Astrocyte of the hippocampus (primary cell): ENCODE measurements at regions not wholly inside any gene's neighbourhood (a gene's known extent, or its start where the extent isn't known, plus 50 kb on each side); places are given as distances from the start of the nearest gene placed in this dataset.
"Not testable (repeated sequence)": the region's sequence is repeated elsewhere in the genome, so short reads cannot be mapped to it uniquely, and the experiment has no call there.

Source experiments
- DNase-seq: peaks from one replicate; pipeline ENCODE4 v3.0.0; 2011; ENCODE audit warnings: low read depth, low spot score

DNA sequence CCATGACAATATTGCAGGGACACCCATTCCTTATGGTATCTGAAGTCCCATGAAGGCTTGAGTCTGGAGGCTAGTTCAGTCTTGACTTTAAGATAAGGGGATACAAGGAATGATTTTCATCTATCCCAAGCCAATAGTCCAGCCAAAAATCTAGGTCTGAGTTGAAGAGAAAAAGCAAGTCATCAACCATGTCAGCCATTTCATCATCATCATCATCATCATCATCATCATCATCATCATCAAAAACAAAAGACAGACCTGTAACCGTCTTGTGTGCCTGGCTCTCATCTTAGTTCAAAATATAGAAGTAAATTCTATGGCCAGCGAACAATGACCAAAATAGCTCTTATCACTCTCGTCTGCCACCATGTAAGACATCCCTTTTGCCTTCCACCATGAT, 59.5 kb upstream of the FAM90A26 start:
- not testable (repeated sequence) for DNase-seq

GRCh38 chr4:9103148-9103524, 67.1 kb upstream of the FAM90A26 start:
- not testable (repeated sequence) for DNase-seq

GRCh38 chr4:9102471-9103147, 67.6 kb upstream of the FAM90A26 start:
- DNase-seq = not testable (repeated sequence)

- DNase-seq = not testable (repeated sequence)
These were observed 73.9 kb upstream of the FAM90A26 start for GRCh38 chr4:9096330-9096729.

DNA sequence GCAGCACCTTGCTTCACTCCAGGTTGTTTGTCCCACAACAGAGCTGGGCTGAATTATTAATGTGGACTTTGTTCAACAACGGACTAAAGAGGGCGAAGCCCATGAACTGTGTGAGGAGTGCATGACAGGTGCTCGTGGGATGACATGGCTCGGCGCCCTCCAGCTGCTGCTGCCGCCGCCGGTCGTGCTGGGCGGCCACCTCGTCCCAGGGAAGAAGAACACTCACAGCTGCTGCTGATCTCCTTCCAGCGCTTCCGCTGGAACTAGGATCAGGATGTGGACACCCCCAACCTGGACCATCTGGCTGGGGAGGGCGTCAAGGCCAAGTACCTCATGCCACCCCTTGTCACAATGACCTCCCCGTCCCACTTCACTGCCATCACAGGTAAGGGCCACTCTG, 91.4 kb upstream of the FAM90A26 start:
- not testable (repeated sequence) for DNase-seq

DNA sequence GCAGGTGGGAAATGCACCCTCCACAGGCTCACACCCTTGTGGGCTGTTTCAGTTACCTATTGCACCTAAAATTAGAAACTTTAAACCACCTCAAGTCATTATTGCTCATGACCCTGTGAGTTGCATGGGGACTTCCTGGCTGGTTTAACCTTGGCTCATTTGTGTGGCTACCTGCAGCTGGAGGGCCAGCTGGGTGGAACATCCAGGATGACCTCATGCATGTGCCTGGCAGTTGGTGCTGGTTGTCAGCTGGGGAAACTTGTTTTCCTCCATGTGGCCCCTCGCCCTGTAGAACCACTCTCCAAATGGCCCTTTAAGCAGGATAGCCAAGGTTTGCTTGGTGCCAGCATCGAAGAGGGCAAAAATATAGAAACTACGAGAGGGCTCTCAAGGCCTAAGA, 93.2 kb upstream of the FAM90A26 start:
- not testable (repeated sequence) for DNase-seq

DNA sequence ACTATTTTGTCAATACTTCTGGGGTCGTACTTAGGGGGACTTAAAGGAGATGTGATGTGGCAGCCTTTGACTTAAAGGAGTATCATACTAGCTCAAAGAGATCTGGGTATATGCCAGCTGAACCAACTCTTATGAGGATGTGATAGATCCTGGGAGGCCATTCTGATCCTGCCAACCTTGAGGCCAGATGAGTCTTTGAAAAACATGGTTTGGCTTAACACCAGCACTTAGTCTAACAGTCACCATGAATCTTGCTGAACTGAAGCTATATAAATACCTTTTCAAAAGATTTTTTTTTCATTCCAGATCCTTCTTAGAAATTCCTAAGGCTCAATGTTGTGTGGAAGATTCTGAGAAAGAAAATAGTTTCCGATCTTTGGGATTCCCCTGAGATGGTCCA, 93.7 kb upstream of the FAM90A26 start:
- not testable (repeated sequence) for DNase-seq

DNA sequence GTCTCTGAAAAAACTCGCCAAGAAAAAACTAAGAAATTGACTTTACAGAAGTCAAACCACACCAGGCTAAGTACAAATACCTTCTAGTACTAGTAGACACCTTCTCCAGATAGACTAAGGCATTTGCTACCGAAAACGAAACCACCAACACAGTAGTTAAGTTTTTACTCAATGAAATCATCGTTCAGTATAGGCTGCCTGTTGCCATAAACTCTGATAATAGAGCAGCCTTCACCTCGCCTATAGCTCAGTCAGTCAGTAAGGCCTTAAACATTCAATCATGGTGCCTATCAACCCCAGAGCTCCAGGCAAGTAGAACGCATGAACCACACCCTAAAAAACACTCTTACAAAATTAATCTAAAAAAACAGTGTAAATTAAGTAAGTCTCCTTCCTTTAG, 96.8 kb upstream of the FAM90A26 start:
- DNase-seq = not testable (repeated sequence)

- DNase-seq = not testable (repeated sequence)
These were observed 97.5 kb upstream of the FAM90A26 start for GRCh38 chr4:9072521-9073220.

DNA sequence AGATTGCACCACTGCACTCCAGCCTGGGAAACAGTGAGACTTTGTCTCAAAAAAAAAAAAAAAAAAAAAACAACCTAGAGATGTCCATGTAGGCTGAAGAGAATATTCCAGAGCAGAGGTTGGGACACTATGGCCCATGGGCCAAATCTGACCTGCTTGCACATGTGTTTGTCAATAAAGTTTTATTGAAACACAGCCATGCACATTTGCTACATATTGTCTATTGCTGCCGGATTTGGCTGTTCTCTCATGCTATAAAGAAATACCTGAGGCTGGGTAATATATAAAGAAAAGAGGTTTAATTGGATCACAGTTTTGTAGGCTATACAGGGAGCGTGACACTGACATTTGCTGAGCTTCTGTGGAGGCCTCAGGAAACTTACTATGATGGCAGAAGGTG, 102.3 kb upstream of the FAM90A26 start:
- DNase-seq = not testable (repeated sequence)

- not testable (repeated sequence) for DNase-seq
These were observed 106.6 kb upstream of the FAM90A26 start for GRCh38 chr4:9063612-9064011.

GRCh38 chr4:9024866-9025265, 145.3 kb upstream of the FAM90A26 start:
- DNase-seq = not testable (repeated sequence)

DNA sequence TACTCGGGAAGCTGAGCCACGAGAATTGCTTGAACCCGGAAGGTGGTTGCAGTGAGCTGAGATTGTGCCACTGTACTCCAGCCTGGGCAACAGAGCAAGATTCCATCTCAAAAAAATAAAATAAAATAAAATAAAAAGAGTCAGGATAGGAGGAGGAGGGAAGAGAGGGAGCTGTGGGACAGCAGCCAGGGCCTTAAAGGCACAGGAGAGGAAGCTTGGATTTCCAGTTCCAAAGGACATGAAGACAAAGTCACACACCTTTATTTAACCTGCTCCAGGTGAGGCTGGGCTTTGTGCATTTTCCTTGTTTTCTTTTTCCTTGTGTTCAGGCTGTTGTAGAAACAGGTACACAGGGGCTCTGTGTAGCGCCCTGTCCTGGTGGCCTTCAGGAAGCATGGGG, 138.2 kb upstream of the HMX1 start:
- DNase-seq = not testable (repeated sequence)

DNA sequence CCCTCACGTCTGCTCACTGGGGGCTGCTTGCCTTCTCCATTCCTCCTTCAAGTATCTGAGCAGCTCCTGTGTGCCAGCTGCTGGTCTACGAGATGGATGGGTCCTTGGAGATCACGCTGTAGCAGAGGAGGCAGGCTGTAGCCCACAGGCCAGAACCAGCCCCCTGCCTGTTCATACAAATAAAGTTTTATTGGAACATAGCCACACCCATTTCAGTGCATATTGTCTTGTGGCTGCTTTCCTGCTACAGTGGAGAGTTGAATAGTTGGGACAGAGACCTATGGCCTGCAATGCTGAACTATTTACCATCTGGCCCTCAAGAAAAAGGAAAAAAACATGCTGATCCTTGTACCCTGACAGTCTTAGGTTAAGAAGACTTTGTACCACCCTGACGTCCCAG, 136.8 kb upstream of the HMX1 start:
- not testable (repeated sequence) for DNase-seq

GRCh38 chr4:9001153-9001552, 129.5 kb upstream of the HMX1 start:
- peak; percentile 1 for DNase-seq

GRCh38 chr4:9000505-9001001, 128.9 kb upstream of the HMX1 start:
- DNase-seq = peak; percentile 73

- DNase-seq = not testable (repeated sequence)
These were observed 121.3 kb upstream of the HMX1 start for GRCh38 chr4:8992981-8993380.

- DNase-seq = not testable (repeated sequence)
These were observed 119.8 kb upstream of the HMX1 start for GRCh38 chr4:8991449-8991848.

DNA sequence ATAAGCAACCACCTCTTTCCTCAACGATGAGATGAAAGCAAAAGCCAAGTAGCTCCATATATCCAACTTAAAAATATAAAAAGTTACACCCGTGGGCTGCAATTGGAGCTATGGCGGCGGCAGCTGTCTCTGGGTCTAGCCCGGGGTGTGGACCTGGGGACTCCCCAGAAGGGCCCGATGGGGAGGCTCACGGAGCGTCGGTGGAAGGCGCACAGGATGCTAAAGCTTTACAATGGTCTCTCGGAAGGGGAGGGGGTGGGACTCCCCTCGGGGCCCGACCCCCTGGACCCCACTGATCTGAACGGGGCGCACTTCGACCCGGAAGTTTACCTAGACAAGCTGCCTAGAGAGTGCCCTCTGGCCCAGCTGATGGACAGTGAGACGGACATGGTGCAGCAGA, 118.7 kb upstream of the HMX1 start:
- not testable (repeated sequence) for DNase-seq

DNA sequence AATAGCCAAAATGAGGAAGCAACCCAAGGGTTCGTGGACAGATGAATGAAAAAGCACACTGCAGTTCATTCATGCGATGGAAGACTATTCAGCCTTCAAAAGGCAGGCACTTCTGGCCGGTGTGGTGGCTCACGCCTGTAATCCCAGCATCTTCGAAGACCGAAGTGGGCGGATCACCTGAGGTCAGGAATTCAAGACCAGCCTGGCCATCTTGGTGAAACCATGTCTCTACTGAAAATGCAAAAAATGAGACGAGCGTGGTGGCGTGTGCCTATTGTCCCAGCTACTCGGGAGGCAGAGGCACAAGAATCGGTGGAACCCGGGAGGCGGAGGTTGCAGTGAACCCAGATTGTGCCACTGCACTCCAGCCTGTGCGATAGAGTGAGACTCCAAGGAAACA, 114.1 kb upstream of the HMX1 start:
- not testable (repeated sequence) for DNase-seq

DNA sequence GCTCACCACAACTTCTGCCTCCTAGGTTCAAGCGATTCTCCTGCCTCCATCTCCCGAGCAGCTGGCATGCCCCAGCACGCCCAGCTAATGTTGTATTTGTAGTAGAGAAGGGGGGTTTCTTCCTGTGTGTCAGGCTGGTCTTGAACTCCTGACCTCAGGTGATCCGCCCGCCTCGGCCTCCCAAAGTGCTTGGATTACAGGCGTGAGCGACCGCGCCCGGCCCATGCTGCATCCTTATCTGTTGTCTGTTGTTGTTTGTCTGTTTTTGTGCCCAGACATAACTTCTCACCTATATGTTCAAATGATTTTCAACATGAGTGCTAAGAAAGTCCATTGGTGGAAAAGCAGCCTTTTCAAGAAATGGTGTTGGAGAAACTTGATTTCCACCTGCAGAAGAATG, 113.0 kb upstream of the HMX1 start:
- DNase-seq = not testable (repeated sequence)

GRCh38 chr4:8983921-8984320, 112.3 kb upstream of the HMX1 start:
- not testable (repeated sequence) for DNase-seq
